Activated CD4-positive, alpha-beta T cell treated with anti-CD3 and anti-CD28 coated beads for 36 hours (primary cell): ENCODE measurements at regions not wholly inside any gene's neighbourhood (a gene's known extent, or its start where the extent isn't known, plus 50 kb on each side); places are given as distances from the start of the nearest gene placed in this dataset.

Experiments used
- ATAC-seq: fragments of 200-7000 bp; cut with Tn5 transposase; one replicate; pipeline ENCODE4 v1.10.0; 2021; ENCODE audit warnings: mild to moderate bottlenecking, moderate library complexity
- CTCF ChIA-PET: fragments of 350-600 bp; sonication (Branson Sonifier 250); formaldehyde crosslinking; loops from one replicate; lab custom pipeline; 2021; ENCODE audit warnings: antibody characterized with exemption; lab: Charles Lee
- POLR2A ChIA-PET: fragments of 350-600 bp; sonication (Branson Sonifier 250); formaldehyde crosslinking; loops from one replicate; lab custom pipeline; 2021; ENCODE audit warnings: antibody characterized with exemption, inconsistent platforms; lab: Charles Lee
- DNase-seq: peaks from one replicate; pipeline ENCODE4 v3.0.0-alpha.2; 2020
- H3K27ac Mint-ChIP-seq: one replicate; pipeline ENCODE4 v1.8.0; 2021; ENCODE audit warnings: mixed read lengths
- H3K27me3 Mint-ChIP-seq: one replicate; pipeline ENCODE4 v1.8.0; 2021; ENCODE audit warnings: mixed read lengths
- H3K36me3 Mint-ChIP-seq: one replicate; pipeline ENCODE4 v1.8.0; 2021; ENCODE audit warnings: low read depth, mixed read lengths
- H3K4me1 Mint-ChIP-seq: one replicate; pipeline ENCODE4 v1.8.0; 2021; ENCODE audit warnings: mixed read lengths
- H3K4me3 Mint-ChIP-seq: one replicate; pipeline ENCODE4 v1.8.0; 2021; ENCODE audit warnings: mild to moderate bottlenecking, moderate library complexity, mixed read lengths
- H3K9me3 Mint-ChIP-seq: one replicate; pipeline ENCODE4 v1.8.0; 2021; ENCODE audit warnings: low read depth, mixed read lengths
- intact Hi-C, 2 experiments: fragments of 100-400 bp; cut with DNase I in 1 of 2; cut with micrococcal nuclease in 1 of 2; formaldehyde crosslinking; loops; one replicate each; pipeline versions ENCODE4 v1.14.2 to v1.15.1; 2022 to 2024; cut with DNase I, micrococcal nuclease

DNA sequence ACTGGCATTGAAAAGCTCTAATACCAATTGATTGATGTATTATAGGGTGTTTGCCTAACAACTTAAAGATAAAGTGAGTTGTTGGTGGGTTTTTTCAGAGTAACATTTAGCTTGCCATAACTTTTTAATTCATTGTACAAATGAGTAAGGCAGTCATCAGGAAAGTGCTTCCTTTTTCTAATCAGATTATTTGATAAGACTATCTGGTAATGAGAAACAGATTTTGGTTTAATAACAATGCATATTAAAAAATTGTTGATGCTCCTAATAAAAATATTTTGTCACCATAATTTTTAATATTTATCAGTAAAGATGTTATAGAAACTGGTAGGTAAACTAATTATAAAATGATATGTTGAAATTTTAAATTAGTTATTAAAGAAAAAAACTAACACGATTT is 51.3 kb downstream of the BLTP1 start:
- H3K27ac Mint-ChIP-seq, result no peak overlapping the region
- H3K27me3 Mint-ChIP-seq, result no peaks in the 10 kb centered on the region
- no peak overlapping the region for H3K4me3 Mint-ChIP-seq
- no peaks in the 10 kb centered on the region for H3K4me1 Mint-ChIP-seq
- CTCF ChIA-PET, result interaction anchor here (0.6 to 1.1 kb wide), 2 partner anchors 39 to 265 kb away, joined by 3 read pairs; no protein-coding TSS in a partner anchor
- ATAC-seq, result no peak
- no peak for DNase-seq
- no peaks in the 10 kb centered on the region for H3K9me3 Mint-ChIP-seq
- peaks cover 23% of the 10 kb centered on the region for H3K36me3 Mint-ChIP-seq
- POLR2A ChIA-PET, result no interaction called here
- intact Hi-C loops, result no loop called here

DNA sequence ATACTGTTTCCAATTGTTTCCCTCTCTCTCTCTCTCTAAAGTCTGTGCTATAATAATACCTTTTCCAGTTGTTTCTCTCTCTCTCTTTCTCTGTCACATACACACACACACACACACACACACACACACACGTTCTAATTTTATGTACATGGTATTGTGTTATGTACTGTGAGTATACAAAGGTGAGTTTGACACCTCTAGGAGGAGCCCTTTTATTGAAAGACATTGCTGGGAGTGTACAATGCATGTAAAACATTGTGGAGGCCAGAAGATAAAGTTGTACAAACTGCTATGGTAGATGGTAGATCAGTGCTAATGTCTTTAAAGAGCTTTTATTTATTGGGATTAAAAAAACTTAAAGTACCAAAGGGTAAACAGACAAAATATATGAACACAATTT is 53.6 kb downstream of the BLTP1 start:
- peaks cover 29% of the 10 kb centered on the region for H3K36me3 Mint-ChIP-seq
- no peaks in the 10 kb centered on the region for H3K4me1 Mint-ChIP-seq
- POLR2A ChIA-PET, result no interaction called here
- H3K27me3 Mint-ChIP-seq, result no peaks in the 10 kb centered on the region
- DNase-seq, result no peak
- intact Hi-C loops, result loop anchor here in 1 of 2 experiments (5.0 kb wide), 1 partner anchor 372 kb away; no protein-coding TSS in a partner anchor
- H3K4me3 Mint-ChIP-seq, result no peak overlapping the region
- no peaks in the 10 kb centered on the region for H3K9me3 Mint-ChIP-seq
- no peak for ATAC-seq
- no peak overlapping the region for H3K27ac Mint-ChIP-seq
- CTCF ChIA-PET, result interaction anchor here (1.3 kb wide), 1 partner anchor 373 kb away, joined by 3 read pairs; no protein-coding TSS in a partner anchor

DNA sequence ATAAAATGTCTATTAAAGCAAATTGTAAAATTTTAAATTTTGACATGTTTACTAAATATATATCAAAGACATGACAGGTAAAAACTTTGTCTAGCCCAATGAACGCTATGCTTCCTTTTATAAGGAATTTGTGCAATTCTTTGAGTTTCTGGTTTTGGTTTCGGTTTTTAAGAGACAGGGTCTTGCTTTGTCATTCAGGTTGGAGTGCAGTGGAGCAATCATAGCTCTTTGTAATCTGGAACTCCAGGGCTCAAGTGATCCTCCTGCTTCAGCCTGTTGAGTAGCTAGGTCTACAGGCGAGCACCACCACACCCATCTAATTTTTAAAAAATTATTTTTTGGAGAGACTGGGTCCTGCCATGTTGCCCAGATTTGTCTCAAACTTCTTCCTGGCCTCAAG is 60.7 kb downstream of the BLTP1 start:
- H3K4me1 Mint-ChIP-seq, result peaks cover 19% of the 10 kb centered on the region
- peaks cover 38% of the 10 kb centered on the region for H3K36me3 Mint-ChIP-seq
- DNase-seq, result no peak
- H3K9me3 Mint-ChIP-seq, result no peaks in the 10 kb centered on the region
- intact Hi-C loops, result no loop called here
- POLR2A ChIA-PET, result no interaction called here
- no peak overlapping the region for H3K27ac Mint-ChIP-seq
- H3K27me3 Mint-ChIP-seq, result no peaks in the 10 kb centered on the region
- H3K4me3 Mint-ChIP-seq, result no peak overlapping the region
- ATAC-seq, result no peak
- CTCF ChIA-PET, result interaction anchor here (0.8 to 1.1 kb wide), 2 partner anchors 17 to 313 kb away, joined by 3 to 5 read pairs; no protein-coding TSS in a partner anchor

DNA sequence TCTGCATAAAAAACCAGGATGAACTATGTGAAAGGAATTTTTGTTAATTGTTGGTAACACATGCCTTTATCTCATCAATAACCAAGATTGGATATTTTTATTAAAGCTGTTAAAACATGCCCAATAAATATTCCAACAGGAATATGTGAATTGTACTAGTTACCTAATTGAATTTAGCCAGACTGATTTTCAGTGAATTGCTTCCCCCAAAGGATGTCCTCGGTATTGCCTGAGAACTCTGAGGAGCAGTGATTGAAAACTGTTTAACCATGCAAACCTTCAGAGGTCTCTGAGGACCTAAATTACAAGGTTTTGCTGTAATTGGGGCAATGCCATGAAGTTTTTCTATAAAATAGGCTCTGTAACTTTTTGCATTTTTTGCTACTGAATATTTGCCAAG is 66.6 kb downstream of the BLTP1 start:
- H3K9me3 Mint-ChIP-seq, result no peaks in the 10 kb centered on the region
- intact Hi-C loops, result no loop called here
- H3K27me3 Mint-ChIP-seq, result no peaks in the 10 kb centered on the region
- H3K4me1 Mint-ChIP-seq, result peaks cover 19% of the 10 kb centered on the region
- H3K4me3 Mint-ChIP-seq, result no peak overlapping the region
- H3K36me3 Mint-ChIP-seq, result peaks cover 31% of the 10 kb centered on the region
- DNase-seq (no peak), ATAC-seq (no peak)
- POLR2A ChIA-PET, result no interaction called here
- H3K27ac Mint-ChIP-seq, result no peak overlapping the region
- CTCF ChIA-PET, result interaction anchor here (1.2 to 1.7 kb wide), 4 partner anchors 11 to 318 kb away, joined by 5 to 6 read pairs (median 6); no protein-coding TSS in a partner anchor

DNA sequence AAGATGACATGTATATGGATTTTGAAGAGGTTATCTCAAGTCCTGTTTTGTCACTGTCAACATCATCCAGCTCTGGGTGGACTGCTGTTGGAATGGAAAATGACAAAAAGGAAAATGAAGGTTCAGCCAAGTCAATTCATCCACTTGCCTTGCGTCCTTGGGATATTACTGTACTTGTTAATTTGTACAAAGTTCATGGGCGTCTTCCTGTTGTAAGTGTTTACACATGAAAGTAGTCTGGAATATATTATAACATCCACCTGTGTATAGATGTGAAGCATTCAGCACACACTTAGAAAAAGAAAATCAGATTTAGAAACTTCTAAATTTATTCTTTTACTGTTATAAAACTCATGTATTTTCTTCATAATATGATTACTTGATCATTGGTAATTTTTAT is 67.2 kb downstream of the BLTP1 start:
- ChIA-PET POLR2A (interaction anchor here (0.5 kb wide), 1 partner anchor 613 kb away, joined by 4 read pairs; no protein-coding TSS in a partner anchor), CTCF (interaction anchor here (1.0 to 1.7 kb wide), 6 partner anchors 9 to 319 kb away, joined by 3 to 6 read pairs (median 5); no protein-coding TSS in a partner anchor)
- Mint-ChIP-seq H3K36me3 (peaks cover 31% of the 10 kb centered on the region), H3K4me1 (peaks cover 19% of the 10 kb centered on the region), H3K4me3 (no peak overlapping the region), H3K27ac (no peak overlapping the region), H3K27me3 (no peaks in the 10 kb centered on the region), H3K9me3 (no peaks in the 10 kb centered on the region)
- ATAC-seq (no peak), DNase-seq (no peak)
- intact Hi-C loops, result no loop called here

DNA sequence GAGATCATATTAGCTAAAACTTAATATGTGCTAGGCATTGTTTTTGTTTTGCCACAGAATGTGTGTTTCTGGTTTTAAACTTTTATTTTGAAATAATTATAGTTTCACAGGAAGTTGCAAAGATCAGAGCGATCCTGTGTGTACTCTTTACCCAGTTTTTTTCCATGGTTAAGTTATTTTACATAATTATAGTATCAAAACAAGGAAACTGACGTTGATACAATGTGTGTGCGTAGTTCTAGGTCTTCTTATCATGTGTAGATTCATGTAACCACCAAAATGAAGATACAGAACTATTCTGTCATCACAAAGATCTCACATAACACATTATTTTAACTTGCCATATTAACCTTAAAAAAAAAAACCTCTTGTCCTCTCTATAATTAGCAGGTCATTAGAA is 69.2 kb downstream of the BLTP1 start:
- Mint-ChIP-seq H3K36me3 (peaks cover 21% of the 10 kb centered on the region), H3K4me3 (no peak overlapping the region), H3K27ac (no peak overlapping the region), H3K9me3 (no peaks in the 10 kb centered on the region), H3K4me1 (peaks cover 19% of the 10 kb centered on the region), H3K27me3 (no peaks in the 10 kb centered on the region)
- no peak for DNase-seq
- intact Hi-C loops, result loop anchor here in 1 of 2 experiments (5.0 kb wide), 1 partner anchor 269 kb away; the partner anchor contains the start of gene TRPC3
- ATAC-seq, result no peak
- ChIA-PET CTCF (interaction anchor here (1.0 kb wide), 1 partner anchor 231 kb away, joined by 4 read pairs; no protein-coding TSS in a partner anchor), POLR2A (no interaction called here)

DNA sequence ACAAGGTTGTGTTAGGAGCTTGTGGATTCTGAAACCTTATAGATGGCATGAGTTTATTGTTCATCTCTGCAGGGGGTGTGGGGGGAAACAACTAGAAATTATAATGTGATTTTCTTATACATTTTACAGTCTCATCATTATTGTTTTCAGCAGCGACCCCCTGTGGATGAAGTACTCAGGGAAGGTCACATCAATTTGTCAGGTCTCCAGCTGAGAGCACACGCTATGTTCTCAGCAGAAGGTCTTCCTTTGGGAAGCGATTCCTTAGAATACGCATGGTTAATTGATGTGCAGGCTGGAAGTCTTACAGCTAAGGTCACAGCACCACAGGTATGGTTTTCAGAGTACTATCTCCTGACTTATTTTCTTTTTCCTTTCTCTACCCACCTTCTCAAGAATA is 72.2 kb downstream of the BLTP1 start:
- ChIA-PET CTCF (interaction anchor here (0.5 to 1.2 kb wide), 4 partner anchors 25 to 1256 kb away, joined by 3 read pairs; no protein-coding TSS in a partner anchor), POLR2A (no interaction called here)
- DNase-seq (peak; percentile 43), ATAC-seq (no peak)
- Mint-ChIP-seq H3K27ac (no peak overlapping the region), H3K36me3 (peaks cover 14% of the 10 kb centered on the region), H3K4me1 (peaks cover 6% of the 10 kb centered on the region), H3K27me3 (no peaks in the 10 kb centered on the region), H3K9me3 (no peaks in the 10 kb centered on the region), H3K4me3 (no peak overlapping the region)
- intact Hi-C loops, result loop anchor here (1.0 to 5.0 kb wide), 3 partner anchors 272 to 324 kb away; partner anchors contain the start of gene TRPC3 (in 1 of the 2)

DNA sequence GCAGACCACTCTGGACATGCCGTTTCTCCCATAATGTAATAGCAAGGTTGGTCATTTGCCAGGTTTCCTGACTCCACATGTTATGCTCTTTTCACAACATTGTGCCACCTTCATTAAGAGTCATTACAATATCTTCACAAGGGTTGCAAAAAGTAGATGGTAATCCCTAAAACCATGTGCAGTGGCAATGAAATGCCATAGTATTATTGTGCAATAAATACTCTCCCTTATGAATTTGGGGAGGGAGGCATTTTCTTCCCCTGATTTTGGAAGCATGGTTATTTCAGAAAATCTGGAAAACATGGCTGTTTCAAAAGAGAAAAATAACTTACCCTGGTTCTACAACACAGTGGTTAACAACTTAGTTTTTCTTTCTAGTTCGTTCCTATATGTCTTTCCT is 75.1 kb downstream of the BLTP1 start:
- H3K9me3 Mint-ChIP-seq, result no peaks in the 10 kb centered on the region
- no peaks in the 10 kb centered on the region for H3K27me3 Mint-ChIP-seq
- no peak overlapping the region for H3K27ac Mint-ChIP-seq
- H3K4me1 Mint-ChIP-seq, result no peaks in the 10 kb centered on the region
- ATAC-seq (no peak), DNase-seq (no peak)
- ChIA-PET POLR2A (no interaction called here), CTCF (interaction anchor here (0.6 to 1.0 kb wide), 2 partner anchors 12 to 59 kb away, joined by 3 read pairs; no protein-coding TSS in a partner anchor)
- intact Hi-C loops, result no loop called here
- H3K4me3 Mint-ChIP-seq, result no peak overlapping the region
- H3K36me3 Mint-ChIP-seq, result peaks cover 13% of the 10 kb centered on the region

DNA sequence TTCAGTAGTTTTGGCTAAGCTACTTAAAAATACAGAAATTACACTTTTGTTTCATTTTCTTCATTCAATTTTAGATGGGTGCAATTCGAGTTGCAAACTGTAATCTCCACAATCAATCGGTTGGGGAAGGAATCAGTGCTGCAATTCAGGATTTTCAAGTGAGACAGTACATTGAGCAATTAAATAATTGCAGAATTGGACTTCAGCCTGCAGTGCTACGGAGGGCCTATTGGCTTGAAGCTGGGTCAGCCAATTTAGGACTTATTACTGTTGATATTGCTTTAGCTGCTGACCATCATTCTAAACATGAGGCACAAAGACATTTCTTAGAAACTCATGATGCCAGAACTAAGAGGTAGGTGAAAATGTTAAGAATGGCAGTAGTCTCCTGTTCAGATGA is 77.7 kb downstream of the BLTP1 start:
- ChIA-PET POLR2A (interaction anchor here (0.7 kb wide), 1 partner anchor 502 kb away, joined by 3 read pairs; no protein-coding TSS in a partner anchor), CTCF (interaction anchor here (1.0 kb wide), 1 partner anchor 22 kb away, joined by 3 read pairs; no protein-coding TSS in a partner anchor)
- Mint-ChIP-seq H3K9me3 (no peaks in the 10 kb centered on the region), H3K27me3 (no peaks in the 10 kb centered on the region), H3K4me3 (no peak overlapping the region), H3K4me1 (no peaks in the 10 kb centered on the region), H3K27ac (no peak overlapping the region), H3K36me3 (peaks cover 14% of the 10 kb centered on the region)
- intact Hi-C loops, result no loop called here
- DNase-seq (no peak), ATAC-seq (no peak)

DNA sequence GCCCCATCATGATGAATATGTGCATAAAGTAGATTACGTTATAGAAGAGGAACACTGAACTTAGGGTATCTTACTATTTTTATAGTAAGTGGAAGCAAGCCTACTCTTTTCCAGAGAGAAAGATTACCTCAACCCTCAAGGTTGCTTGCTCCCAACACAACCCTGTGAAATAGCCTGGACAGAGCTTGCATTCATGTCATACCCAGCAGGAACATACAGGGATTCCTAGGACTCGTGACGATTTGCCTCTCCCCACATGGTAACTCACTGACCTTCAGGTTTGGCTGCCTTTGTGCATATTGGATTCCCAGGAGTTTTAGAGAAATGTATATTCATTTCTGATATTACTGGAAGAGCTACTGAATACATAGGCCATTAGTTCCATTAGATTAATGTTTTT is 80.5 kb downstream of the BLTP1 start:
- ChIA-PET POLR2A (no interaction called here), CTCF (interaction anchor here (1.0 to 1.5 kb wide), 2 partner anchors 11 to 332 kb away, joined by 3 read pairs; no protein-coding TSS in a partner anchor)
- Mint-ChIP-seq H3K36me3 (peaks cover 19% of the 10 kb centered on the region), H3K9me3 (no peaks in the 10 kb centered on the region), H3K4me1 (no peaks in the 10 kb centered on the region), H3K27ac (no peak overlapping the region), H3K4me3 (no peak overlapping the region), H3K27me3 (no peaks in the 10 kb centered on the region)
- ATAC-seq, result no peak
- intact Hi-C loops, result no loop called here
- no peak for DNase-seq

DNA sequence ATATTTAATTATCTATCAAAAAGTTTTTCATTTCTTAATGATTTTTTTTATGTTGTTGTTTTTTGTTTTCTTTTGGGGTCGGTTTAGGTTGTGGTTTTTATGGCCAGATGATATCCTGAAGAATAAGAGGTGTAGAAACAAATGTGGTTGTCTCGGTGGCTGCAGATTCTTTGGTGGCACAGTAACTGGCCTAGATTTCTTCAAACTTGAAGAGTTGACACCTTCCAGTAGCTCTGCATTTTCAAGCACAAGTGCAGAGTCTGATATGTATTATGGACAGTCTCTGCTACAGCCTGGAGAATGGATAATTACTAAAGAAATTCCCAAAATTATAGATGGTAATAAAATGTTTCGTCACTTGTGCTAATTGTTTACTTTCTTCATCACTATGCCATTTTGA is 82.6 kb downstream of the BLTP1 start:
- POLR2A ChIA-PET, result no interaction called here
- peaks cover 26% of the 10 kb centered on the region for H3K36me3 Mint-ChIP-seq

DNA sequence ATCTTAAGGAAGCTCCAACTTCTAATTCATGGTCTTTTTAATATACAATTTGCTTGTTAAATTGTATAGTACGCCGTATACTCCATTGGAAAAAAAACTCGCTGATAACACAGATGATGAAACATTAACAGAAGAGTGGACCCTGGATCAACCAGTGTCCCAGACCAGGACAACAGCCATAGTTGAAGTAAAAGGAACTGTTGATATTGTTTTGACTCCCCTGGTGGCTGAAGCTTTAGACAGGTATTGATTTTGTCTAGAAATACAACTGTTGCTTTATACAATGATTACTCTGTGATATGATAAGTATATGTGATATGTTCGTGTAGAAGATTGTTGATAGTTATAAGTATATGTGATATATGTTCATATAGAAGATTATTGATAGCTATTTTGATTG is 91.7 kb downstream of the BLTP1 start:
- Mint-ChIP-seq H3K4me1 (peaks cover under 1% of the 10 kb centered on the region), H3K27ac (no peak overlapping the region), H3K36me3 (peaks cover 16% of the 10 kb centered on the region), H3K9me3 (no peaks in the 10 kb centered on the region), H3K27me3 (no peaks in the 10 kb centered on the region), H3K4me3 (no peak overlapping the region)
- ChIA-PET CTCF (interaction anchor here (0.8 kb wide), 1 partner anchor 11 kb away, joined by 3 read pairs; no protein-coding TSS in a partner anchor), POLR2A (no interaction called here)
- no peak for ATAC-seq
- intact Hi-C loops, result no loop called here
- DNase-seq, result no peak

More for the DNA sequence above, 82.6 kb downstream of the BLTP1 start:
- ATAC-seq (no peak), DNase-seq (no peak)
- intact Hi-C loops, result no loop called here
- Mint-ChIP-seq H3K27me3 (no peaks in the 10 kb centered on the region), H3K4me1 (peaks cover 8% of the 10 kb centered on the region), H3K9me3 (no peaks in the 10 kb centered on the region), H3K27ac (no peak overlapping the region), H3K4me3 (no peak overlapping the region)
- CTCF ChIA-PET, result no interaction called here
